HCT116 (cell line): ENCODE measurements at regions not wholly inside any gene's neighbourhood (a gene's known extent, or its start where the extent isn't known, plus 50 kb on each side); places are given as distances from the start of the nearest gene placed in this dataset.

ENCODE experiments used
- ATAC-seq: fragments of 200-7000 bp; cut with Tn5 transposase; 2 replicates; pipeline ENCODE4 v1.9.1; 2020; ENCODE audit warnings: mild to moderate bottlenecking, moderate library complexity
- BruUV-seq: library from RNA; stranded (reverse); fragments of 400-500 nt; replicated peaks from 2 replicates; lab custom pipeline; 2021; lab: Mats Ljungman, UMichigan
- CTCF ChIA-PET: fragments of 300-600 bp; sonication (Branson Sonifier 250); formaldehyde crosslinking; loops from one replicate; lab custom pipeline; 2021; ENCODE audit warnings: antibody characterized with exemption; lab: Charles Lee
- POLR2A ChIA-PET: fragments of 300-600, 350-600 bp; sonication (Branson Sonifier 250); formaldehyde crosslinking; loops from one replicate; lab custom pipeline; 2021; ENCODE audit warnings: antibody characterized with exemption; lab: Charles Lee
- RAD21 ChIA-PET, 2 experiments: fragments of 300-600 bp; sonication (Branson Sonifier 250); formaldehyde crosslinking; loops; one replicate each; lab custom pipeline; 2023; ENCODE audit warnings: low total read pairs in 2 of 2; ENCODE audit not compliant: uncharacterized antibody in 2 of 2, unreplicated experiment in 2 of 2, low non-redundant PET in 1 of 2; lab: Charles Lee
- DNase-seq: peaks from one replicate; pipeline ENCODE4 v3.0.0-alpha.2; 2010; ENCODE audit warnings: low read depth, low spot score
- H2AFZ ChIP-seq: fragments of 200-600 bp; shearing (Covaris generic), sonication (generic); 2 replicates; pipeline ENCODE4 v1.6.1; 2017; ENCODE audit warnings: low read depth, mixed run types, mixed read lengths, antibody characterized with exemption, low read length; ENCODE audit not compliant: poor library complexity, severe bottlenecking
- H3K27ac ChIP-seq: 2 replicates; pipeline ENCODE4 v1.5.1; 2012; ENCODE audit warnings: low read depth, low read length
- H3K27me3 ChIP-seq: fragments of 200-600 bp; sonication (generic); 2 replicates; pipeline ENCODE4 v1.6.1; 2016; ENCODE audit warnings: mixed run types, low read length, mixed read lengths; ENCODE audit not compliant: insufficient read depth
- H3K36me3 ChIP-seq, 2 experiments: fragments of 200-500 bp in 1 of 2; fragments of 200-600 bp in 1 of 2; sonication (Bioruptor generic) in 1 of 2; sonication (generic) in 1 of 2; 2 replicates each; pipeline versions ENCODE4 v1.5.1 to v1.6.1; 2014 to 2016; ENCODE audit warnings: low read length in 2 of 2, inconsistent platforms in 1 of 2, mixed read lengths in 1 of 2, mixed run types in 1 of 2; ENCODE audit not compliant: insufficient read depth in 2 of 2, control insufficient read depth in 1 of 2
- H3K4me1 ChIP-seq, 2 experiments: fragments of 200-600 bp in 1 of 2; sonication (generic) in 1 of 2; 2 replicates each; pipeline versions ENCODE4 v1.5.1 to v1.6.1; 2012 to 2017; ENCODE audit warnings: low read length in 2 of 2, inconsistent platforms in 1 of 2, mild to moderate bottlenecking in 1 of 2, mixed read lengths in 1 of 2, mixed run types in 1 of 2, moderate library complexity in 1 of 2; ENCODE audit not compliant: insufficient read depth in 2 of 2, control insufficient read depth in 1 of 2
- H3K4me2 ChIP-seq: fragments of 200-600 bp; sonication (generic); 2 replicates; pipeline ENCODE4 v1.6.1; 2017; ENCODE audit warnings: mixed run types, low read length, mixed read lengths
- H3K4me3 ChIP-seq, 2 experiments: fragments of 200-600 bp in 1 of 2; sonication (generic) in 1 of 2; replicated peaks in 1 of 2; 2 replicates each; pipeline ENCODE4 v1.5.1; 2011 to 2016; ENCODE audit warnings: low read length in 2 of 2, control low read depth in 1 of 2, low read depth in 1 of 2, mild to moderate bottlenecking in 1 of 2, mixed read lengths in 1 of 2, mixed run types in 1 of 2
- H3K79me2 ChIP-seq: fragments of 200-600 bp; sonication (generic); 2 replicates; pipeline ENCODE4 v1.6.1; 2017; ENCODE audit warnings: mild to moderate bottlenecking, mixed run types, low read length, moderate library complexity, mixed read lengths; ENCODE audit not compliant: insufficient read depth
- H3K9ac ChIP-seq: fragments of 200-600 bp; sonication (generic); 2 replicates; pipeline ENCODE4 v1.6.1; 2016; ENCODE audit warnings: low read length, mixed read lengths
- H3K9me2 ChIP-seq: fragments of 200-600 bp; sonication (generic), shearing (Covaris generic); 2 replicates; pipeline ENCODE4 v1.6.1; 2017; ENCODE audit warnings: mixed run types, mild to moderate bottlenecking, moderate library complexity; ENCODE audit not compliant: insufficient read depth
- H3K9me3 ChIP-seq, 2 experiments: fragments of 200-500 bp in 1 of 2; fragments of 200-600 bp in 1 of 2; sonication (Bioruptor generic) in 1 of 2; sonication (generic) in 1 of 2; 2 replicates each; pipeline ENCODE4 v1.6.1; 2014 to 2017; ENCODE audit warnings: low read length in 2 of 2, mixed read lengths in 2 of 2, inconsistent platforms in 1 of 2, low read depth in 1 of 2, mild to moderate bottlenecking in 1 of 2, mixed run types in 1 of 2, moderate library complexity in 1 of 2; ENCODE audit not compliant: control insufficient read depth in 1 of 2, insufficient read depth in 1 of 2
- H4K20me1 ChIP-seq: fragments of 200-600 bp; sonication (generic), shearing (Covaris generic); 2 replicates; pipeline ENCODE4 v1.6.1; 2017; ENCODE audit warnings: mixed run types, mild to moderate bottlenecking, moderate library complexity; ENCODE audit not compliant: insufficient read depth
- CEBPB ChIP-seq: IDR thresholded peaks from 2 replicates; pipeline ENCODE4 v1.6.1; 2012; ENCODE audit warnings: low read depth
- EGR1 ChIP-seq: IDR thresholded peaks from 2 replicates; pipeline ENCODE4 v1.6.1; 2012; ENCODE audit warnings: low read depth
- ELF1 ChIP-seq: IDR thresholded peaks from 2 replicates; pipeline ENCODE4 v1.6.1; 2012; ENCODE audit warnings: low read depth, borderline replicate concordance
- EZH2 ChIP-seq: fragments of 200-600 bp; sonication (generic); IDR thresholded peaks from 2 replicates; pipeline ENCODE4 v1.6.1; 2017; ENCODE audit warnings: antibody characterized with exemption, mixed run types
- POLR2A ChIP-seq: IDR thresholded peaks from 2 replicates; pipeline ENCODE4 v1.7.0; 2011; ENCODE audit warnings: borderline replicate concordance; ENCODE audit not compliant: insufficient read depth, insufficient read length; ENCODE audit errors: extremely low read depth
- POLR2AphosphoS5 ChIP-seq: IDR thresholded peaks from 2 replicates; pipeline ENCODE4 v1.6.1; 2011; ENCODE audit warnings: mild to moderate bottlenecking, low read depth, low read length, moderate library complexity
- SP1 ChIP-seq: IDR thresholded peaks from 2 replicates; pipeline ENCODE4 v1.6.1; 2012; ENCODE audit warnings: low read depth
- TCF7L2 ChIP-seq: IDR thresholded peaks from 2 replicates; pipeline ENCODE4 v1.7.0; 2011; ENCODE audit warnings: borderline replicate concordance, inconsistent platforms; ENCODE audit not compliant: insufficient read depth, insufficient read length; ENCODE audit errors: extremely low read depth
- YY1 ChIP-seq: IDR thresholded peaks from 2 replicates; pipeline ENCODE4 v1.6.1; 2011; ENCODE audit warnings: low read length, low read depth, moderate library complexity, mild to moderate bottlenecking; ENCODE audit not compliant: insufficient replicate concordance; ENCODE audit errors: extremely low read depth
- ZNF274 ChIP-seq: fragments of 200-500 bp; sonication (Bioruptor generic); IDR thresholded peaks from 2 replicates; pipeline ENCODE4 v1.6.1; 2014; ENCODE audit warnings: mild to moderate bottlenecking, low read depth, low read length, inconsistent platforms
- intact Hi-C: fragments of 100-400 bp; cut with micrococcal nuclease; formaldehyde crosslinking; loops from 2 replicates; pipeline ENCODE4 v1.10.0; 2022
- TF ChIP-seq, protein P1 (sequence below): IDR thresholded peaks from 2 replicates; pipeline ENCODE4 v1.6.1; 2012
- TF ChIP-seq, protein P2 (sequence below): IDR thresholded peaks from 2 replicates; pipeline ENCODE4 v1.6.1; 2011; ENCODE audit warnings: mild to moderate bottlenecking, low read length, moderate library complexity; ENCODE audit not compliant: insufficient replicate concordance; ENCODE audit errors: extremely low read depth
- TF ChIP-seq, protein P3 (sequence below): IDR thresholded peaks from 2 replicates; pipeline ENCODE4 v1.6.1; 2012; ENCODE audit warnings: low read depth

DNA sequence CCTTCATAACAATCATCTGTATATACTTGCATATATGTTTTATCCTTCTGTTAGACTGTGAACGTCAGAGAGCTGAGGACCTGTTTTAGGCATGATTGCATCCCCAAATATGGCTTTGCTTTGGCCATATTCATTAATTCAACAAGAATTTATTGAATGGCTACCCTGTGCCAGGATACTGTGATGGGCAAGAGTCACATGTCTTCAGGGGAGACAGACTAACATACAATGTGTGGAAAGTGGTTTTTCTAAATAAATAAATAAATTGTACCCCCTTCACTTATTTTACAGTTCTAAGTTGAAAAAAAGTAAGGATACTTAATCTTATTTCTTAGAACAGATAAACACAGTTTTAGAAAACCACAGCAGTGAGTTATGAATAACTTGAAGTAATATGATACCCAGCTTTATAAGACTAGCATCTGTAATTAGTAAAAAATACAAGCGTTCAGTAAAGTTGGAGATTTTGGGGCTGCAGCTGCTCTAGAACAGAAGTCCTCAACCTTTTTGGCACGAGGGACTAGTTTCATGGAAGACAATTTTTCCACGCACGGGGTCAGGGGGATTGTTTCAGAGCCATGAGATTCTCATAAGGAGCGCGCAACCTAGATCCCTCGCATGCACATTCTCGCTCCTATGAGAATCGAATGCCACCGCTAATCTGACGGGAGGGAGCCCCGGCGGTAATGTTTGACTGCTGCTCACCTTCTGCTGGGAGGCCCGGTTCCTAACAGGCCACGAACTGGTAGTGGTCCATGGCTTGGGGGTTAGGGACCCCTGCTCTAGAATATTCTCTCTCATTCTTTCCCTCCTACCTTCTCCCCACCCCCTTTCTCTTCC lies 89.4 kb upstream of the MTPN start:
- intact Hi-C loops = no loop called here
- H3K27me3 ChIP-seq = peaks cover 24% of the 10 kb centered on the region
- CTCF ChIA-PET = no interaction called here
- no peaks in the 10 kb centered on the region for H4K20me1 ChIP-seq
- H3K4me1 ChIP-seq = no peaks in the 10 kb centered on the region
- DNase-seq (no peak), ATAC-seq (no peak)
- H3K36me3 ChIP-seq = no peaks in the 10 kb centered on the region
- no TSS peak for BruUV-seq
- no peak overlapping the region for H3K4me2 ChIP-seq
- POLR2A ChIA-PET = no interaction called here
- no peaks in the 10 kb centered on the region for H3K79me2 ChIP-seq
- H3K9ac ChIP-seq = no peak overlapping the region
- no peaks in the 10 kb centered on the region for H3K9me3 ChIP-seq
- H2AFZ ChIP-seq = no peak overlapping the region
- RAD21 ChIA-PET = no interaction called here
- H3K27ac ChIP-seq = no peak overlapping the region
- TF ChIP-seq TCF7L2 = no peak
- no peak for TF ChIP-seq EGR1
- TF ChIP-seq SP1 = no peak
- TF ChIP-seq, protein P1, sequence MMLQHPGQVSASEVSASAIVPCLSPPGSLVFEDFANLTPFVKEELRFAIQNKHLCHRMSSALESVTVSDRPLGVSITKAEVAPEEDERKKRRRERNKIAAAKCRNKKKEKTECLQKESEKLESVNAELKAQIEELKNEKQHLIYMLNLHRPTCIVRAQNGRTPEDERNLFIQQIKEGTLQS = no peak
- no peak for TF ChIP-seq CEBPB
- no peak for TF ChIP-seq EZH2
- TF ChIP-seq, protein P2, sequence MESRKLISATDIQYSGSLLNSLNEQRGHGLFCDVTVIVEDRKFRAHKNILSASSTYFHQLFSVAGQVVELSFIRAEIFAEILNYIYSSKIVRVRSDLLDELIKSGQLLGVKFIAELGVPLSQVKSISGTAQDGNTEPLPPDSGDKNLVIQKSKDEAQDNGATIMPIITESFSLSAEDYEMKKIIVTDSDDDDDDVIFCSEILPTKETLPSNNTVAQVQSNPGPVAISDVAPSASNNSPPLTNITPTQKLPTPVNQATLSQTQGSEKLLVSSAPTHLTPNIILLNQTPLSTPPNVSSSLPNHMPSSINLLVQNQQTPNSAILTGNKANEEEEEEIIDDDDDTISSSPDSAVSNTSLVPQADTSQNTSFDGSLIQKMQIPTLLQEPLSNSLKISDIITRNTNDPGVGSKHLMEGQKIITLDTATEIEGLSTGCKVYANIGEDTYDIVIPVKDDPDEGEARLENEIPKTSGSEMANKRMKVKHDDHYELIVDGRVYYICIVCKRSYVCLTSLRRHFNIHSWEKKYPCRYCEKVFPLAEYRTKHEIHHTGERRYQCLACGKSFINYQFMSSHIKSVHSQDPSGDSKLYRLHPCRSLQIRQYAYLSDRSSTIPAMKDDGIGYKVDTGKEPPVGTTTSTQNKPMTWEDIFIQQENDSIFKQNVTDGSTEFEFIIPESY = no peak
- TF ChIP-seq ZNF274 = no peak
- TF ChIP-seq POLR2AphosphoS5 = no peak
- no peak for TF ChIP-seq YY1
- TF ChIP-seq, protein P3, sequence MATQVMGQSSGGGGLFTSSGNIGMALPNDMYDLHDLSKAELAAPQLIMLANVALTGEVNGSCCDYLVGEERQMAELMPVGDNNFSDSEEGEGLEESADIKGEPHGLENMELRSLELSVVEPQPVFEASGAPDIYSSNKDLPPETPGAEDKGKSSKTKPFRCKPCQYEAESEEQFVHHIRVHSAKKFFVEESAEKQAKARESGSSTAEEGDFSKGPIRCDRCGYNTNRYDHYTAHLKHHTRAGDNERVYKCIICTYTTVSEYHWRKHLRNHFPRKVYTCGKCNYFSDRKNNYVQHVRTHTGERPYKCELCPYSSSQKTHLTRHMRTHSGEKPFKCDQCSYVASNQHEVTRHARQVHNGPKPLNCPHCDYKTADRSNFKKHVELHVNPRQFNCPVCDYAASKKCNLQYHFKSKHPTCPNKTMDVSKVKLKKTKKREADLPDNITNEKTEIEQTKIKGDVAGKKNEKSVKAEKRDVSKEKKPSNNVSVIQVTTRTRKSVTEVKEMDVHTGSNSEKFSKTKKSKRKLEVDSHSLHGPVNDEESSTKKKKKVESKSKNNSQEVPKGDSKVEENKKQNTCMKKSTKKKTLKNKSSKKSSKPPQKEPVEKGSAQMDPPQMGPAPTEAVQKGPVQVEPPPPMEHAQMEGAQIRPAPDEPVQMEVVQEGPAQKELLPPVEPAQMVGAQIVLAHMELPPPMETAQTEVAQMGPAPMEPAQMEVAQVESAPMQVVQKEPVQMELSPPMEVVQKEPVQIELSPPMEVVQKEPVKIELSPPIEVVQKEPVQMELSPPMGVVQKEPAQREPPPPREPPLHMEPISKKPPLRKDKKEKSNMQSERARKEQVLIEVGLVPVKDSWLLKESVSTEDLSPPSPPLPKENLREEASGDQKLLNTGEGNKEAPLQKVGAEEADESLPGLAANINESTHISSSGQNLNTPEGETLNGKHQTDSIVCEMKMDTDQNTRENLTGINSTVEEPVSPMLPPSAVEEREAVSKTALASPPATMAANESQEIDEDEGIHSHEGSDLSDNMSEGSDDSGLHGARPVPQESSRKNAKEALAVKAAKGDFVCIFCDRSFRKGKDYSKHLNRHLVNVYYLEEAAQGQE = no peak
- TF ChIP-seq ELF1 = no peak
- TF ChIP-seq POLR2A = no peak
- no peaks in the 10 kb centered on the region for H3K9me2 ChIP-seq
- no peak overlapping the region for H3K4me3 ChIP-seq
